ENCODE measurements at regions not wholly inside any gene's neighbourhood (a gene's known extent, or its start where the extent isn't known, plus 50 kb on each side); places are given as distances from the start of the nearest gene placed in this dataset.

- TF ChIP-seq, protein P1, sequence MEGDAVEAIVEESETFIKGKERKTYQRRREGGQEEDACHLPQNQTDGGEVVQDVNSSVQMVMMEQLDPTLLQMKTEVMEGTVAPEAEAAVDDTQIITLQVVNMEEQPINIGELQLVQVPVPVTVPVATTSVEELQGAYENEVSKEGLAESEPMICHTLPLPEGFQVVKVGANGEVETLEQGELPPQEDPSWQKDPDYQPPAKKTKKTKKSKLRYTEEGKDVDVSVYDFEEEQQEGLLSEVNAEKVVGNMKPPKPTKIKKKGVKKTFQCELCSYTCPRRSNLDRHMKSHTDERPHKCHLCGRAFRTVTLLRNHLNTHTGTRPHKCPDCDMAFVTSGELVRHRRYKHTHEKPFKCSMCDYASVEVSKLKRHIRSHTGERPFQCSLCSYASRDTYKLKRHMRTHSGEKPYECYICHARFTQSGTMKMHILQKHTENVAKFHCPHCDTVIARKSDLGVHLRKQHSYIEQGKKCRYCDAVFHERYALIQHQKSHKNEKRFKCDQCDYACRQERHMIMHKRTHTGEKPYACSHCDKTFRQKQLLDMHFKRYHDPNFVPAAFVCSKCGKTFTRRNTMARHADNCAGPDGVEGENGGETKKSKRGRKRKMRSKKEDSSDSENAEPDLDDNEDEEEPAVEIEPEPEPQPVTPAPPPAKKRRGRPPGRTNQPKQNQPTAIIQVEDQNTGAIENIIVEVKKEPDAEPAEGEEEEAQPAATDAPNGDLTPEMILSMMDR (IDR thresholded peaks at IDR 0.05) = no peak
- TF ChIP-seq POLR2AphosphoS5 (IDR thresholded peaks at IDR 0.05; ENCODE audit: low read depth, low read length) (no peak), REST (IDR thresholded peaks at IDR 0.05; ENCODE audit: insufficient read depth in 1 of 2, low read depth in 2 of 2, low read length in 1 of 2) (no peak)
Observed at GRCh38 chr4:160399826-160400225, 1296.9 kb downstream of the RAPGEF2 start.

Measured in Panc1 (cell line).